ENCODE measurements at regions not wholly inside any gene's neighbourhood (a gene's known extent, or its start where the extent isn't known, plus 50 kb on each side); places are given as distances from the start of the nearest gene placed in this dataset.

GRCh38 chr18:75970212-75970611 is 524.8 kb downstream of the ZNF516 start:
- no TSS peak for BruUV-seq (replicated peaks)
- DNase-seq (ENCODE audit: extremely low read depth in 1 of 4, low spot score in 3 of 4) (no peak), ATAC-seq (no peak), FAIRE-seq (no peak)
- Histone ChIP-seq H3K4me1 (replicated peaks in 1 of 2; ENCODE audit: control insufficient read depth in 2 of 2, insufficient read depth in 2 of 2, low read length in 2 of 2) (no peaks in the 10 kb centered on the region), H3K9me3 (replicated peaks; ENCODE audit: control insufficient read depth, insufficient read depth, low read depth, low read length) (no peaks in the 10 kb centered on the region), H3K79me2 (ENCODE audit: control insufficient read depth, insufficient read depth, low read length) (no peaks in the 10 kb centered on the region), H3K27me3 (ENCODE audit: control insufficient read depth in 2 of 2, insufficient read depth in 2 of 2, low read length in 2 of 2) (no peaks in the 10 kb centered on the region; a peak in 1 of 5 replicates), H3K9me1 (ENCODE audit: control insufficient read depth, insufficient read depth, low read length) (no peaks in the 10 kb centered on the region), H3K27ac (ENCODE audit: extremely low read depth, low read depth, low read length) (no peak overlapping the region), H2AFZ (ENCODE audit: low read depth, low read length) (no peak overlapping the region), H3K4me2 (ENCODE audit: insufficient read depth, low read length) (no peak overlapping the region), H3K36me3 (ENCODE audit: control insufficient read depth, insufficient read depth, low read length) (no peaks in the 10 kb centered on the region), H4K20me1 (replicated peaks; ENCODE audit: control insufficient read depth, insufficient read depth, low read length) (no peaks in the 10 kb centered on the region), H3K4me3 (no peak overlapping the region), H3K9ac (ENCODE audit: insufficient read depth in 1 of 2, low read depth in 2 of 2, low read length in 2 of 2) (no peak overlapping the region)
- intact Hi-C loops (cut with micrococcal nuclease) (no loop called here), in situ Hi-C loops (cut with MboI) (no loop called here)
- POLR2A ChIA-PET, result no interaction called here
- WGBS (ENCODE audit: insufficient coverage, low coverage, missing lambda C conversion rate), result 2% methylated on average over 10 of the region's 13 CpGs
- CTCF ChIA-PET (ENCODE audit: low intra/inter-chr PET ratio), result no interaction called here
- TF ChIP-seq RHOXF2B (CRISPR knock-in tag; conservative IDR thresholded peaks at IDR 0.05) (no peak), ZFP91 (CRISPR knock-in tag; IDR thresholded peaks at IDR 0.05) (no peak), ZHX1 (conservative IDR thresholded peaks at IDR 0.05; ENCODE audit: low read length) (no peak), PPARD (CRISPR knock-in tag; IDR thresholded peaks at IDR 0.05) (no peak), NCOA1 (IDR thresholded peaks at IDR 0.05; ENCODE audit: low read depth) (no peak), ZNF444 (CRISPR knock-in tag; IDR thresholded peaks at IDR 0.05) (no peak), ZNF79 (CRISPR knock-in tag; IDR thresholded peaks at IDR 0.05; ENCODE audit: low read depth) (no peak), CUX1 (CRISPR knock-in tag; IDR thresholded peaks at IDR 0.05) (no peak), ZNF354B (CRISPR knock-in tag; IDR thresholded peaks at IDR 0.05) (no peak)

Measured in K562 (cell line).